GM13976 (cell line): ENCODE measurements at regions not wholly inside any gene's neighbourhood (a gene's known extent, or its start where the extent isn't known, plus 50 kb on each side); places are given as distances from the start of the nearest gene placed in this dataset.

ENCODE experiments used
- DNase-seq: peaks from one replicate; pipeline ENCODE4 v3.0.0; 2012; ENCODE audit warnings: low spot score
- in situ Hi-C: fragments of 300-500 bp; cut with MboI; formaldehyde crosslinking; loops from one replicate; pipeline ENCODE4 v1.12.0; 2022; ENCODE audit warnings: low sequenced_read_pairs, mixed read lengths, inconsistent platforms; ENCODE audit not compliant: unreplicated experiment
- TF ChIP-seq, protein P1 (sequence below): IDR thresholded peaks from 2 replicates; pipeline ENCODE4 v1.5.1; 2012; ENCODE audit warnings: borderline replicate concordance, mild to moderate bottlenecking; ENCODE audit not compliant: insufficient read depth; ENCODE audit errors: extremely low read depth, missing control alignments, control extremely low read depth

DNA sequence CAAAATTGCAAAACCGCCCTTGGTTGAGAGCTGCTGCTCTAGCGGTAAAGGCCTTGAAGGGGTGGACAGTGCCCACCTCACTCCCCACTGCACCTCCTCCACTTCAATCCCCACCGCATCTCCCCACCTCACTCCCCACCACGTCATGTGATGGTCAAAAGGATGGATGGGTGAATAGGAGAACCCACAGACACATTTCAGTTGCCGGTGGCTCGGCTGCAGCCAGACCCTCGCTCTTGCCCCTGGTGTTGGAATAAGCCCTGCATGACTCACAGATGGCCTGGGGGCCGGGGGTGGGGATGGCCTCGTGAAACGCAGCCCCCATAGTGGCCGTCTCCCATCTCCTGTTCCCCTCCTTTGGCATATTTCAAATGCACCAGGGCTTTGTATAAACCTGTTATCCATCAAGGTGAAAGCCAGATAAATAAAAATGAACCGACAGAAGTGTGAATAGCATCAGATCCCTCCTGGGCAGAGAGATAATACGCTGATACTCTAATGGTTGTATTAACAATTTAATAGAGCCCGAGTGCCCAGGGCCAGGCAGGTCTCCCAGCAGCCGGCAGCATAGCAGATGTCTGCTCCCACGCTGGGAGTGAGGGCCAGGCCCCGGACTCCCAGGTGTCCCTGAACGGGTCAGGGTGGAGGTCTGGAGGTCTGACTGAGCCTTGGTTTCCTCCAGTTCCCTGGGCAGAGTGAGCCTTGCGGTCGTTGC lies 300.3 kb downstream of the NPHP4 start:
- in situ Hi-C loops: no loop called here
- DNase-seq: no peak
- TF ChIP-seq, protein P1, sequence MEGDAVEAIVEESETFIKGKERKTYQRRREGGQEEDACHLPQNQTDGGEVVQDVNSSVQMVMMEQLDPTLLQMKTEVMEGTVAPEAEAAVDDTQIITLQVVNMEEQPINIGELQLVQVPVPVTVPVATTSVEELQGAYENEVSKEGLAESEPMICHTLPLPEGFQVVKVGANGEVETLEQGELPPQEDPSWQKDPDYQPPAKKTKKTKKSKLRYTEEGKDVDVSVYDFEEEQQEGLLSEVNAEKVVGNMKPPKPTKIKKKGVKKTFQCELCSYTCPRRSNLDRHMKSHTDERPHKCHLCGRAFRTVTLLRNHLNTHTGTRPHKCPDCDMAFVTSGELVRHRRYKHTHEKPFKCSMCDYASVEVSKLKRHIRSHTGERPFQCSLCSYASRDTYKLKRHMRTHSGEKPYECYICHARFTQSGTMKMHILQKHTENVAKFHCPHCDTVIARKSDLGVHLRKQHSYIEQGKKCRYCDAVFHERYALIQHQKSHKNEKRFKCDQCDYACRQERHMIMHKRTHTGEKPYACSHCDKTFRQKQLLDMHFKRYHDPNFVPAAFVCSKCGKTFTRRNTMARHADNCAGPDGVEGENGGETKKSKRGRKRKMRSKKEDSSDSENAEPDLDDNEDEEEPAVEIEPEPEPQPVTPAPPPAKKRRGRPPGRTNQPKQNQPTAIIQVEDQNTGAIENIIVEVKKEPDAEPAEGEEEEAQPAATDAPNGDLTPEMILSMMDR: no peak

GRCh38 chr1:5690898-5691297 lies 301.3 kb downstream of the NPHP4 start:
- DNase-seq: no peak
- in situ Hi-C loops: no loop called here

GRCh38 chr1:5690291-5690690 lies 301.9 kb downstream of the NPHP4 start:
- DNase-seq: no peak
- TF ChIP-seq, protein P1: no peak
- in situ Hi-C loops: no loop called here

More at GRCh38 chr1:5690898-5691297, 301.3 kb downstream of the NPHP4 start:
- TF ChIP-seq, protein P1: no peak

DNA sequence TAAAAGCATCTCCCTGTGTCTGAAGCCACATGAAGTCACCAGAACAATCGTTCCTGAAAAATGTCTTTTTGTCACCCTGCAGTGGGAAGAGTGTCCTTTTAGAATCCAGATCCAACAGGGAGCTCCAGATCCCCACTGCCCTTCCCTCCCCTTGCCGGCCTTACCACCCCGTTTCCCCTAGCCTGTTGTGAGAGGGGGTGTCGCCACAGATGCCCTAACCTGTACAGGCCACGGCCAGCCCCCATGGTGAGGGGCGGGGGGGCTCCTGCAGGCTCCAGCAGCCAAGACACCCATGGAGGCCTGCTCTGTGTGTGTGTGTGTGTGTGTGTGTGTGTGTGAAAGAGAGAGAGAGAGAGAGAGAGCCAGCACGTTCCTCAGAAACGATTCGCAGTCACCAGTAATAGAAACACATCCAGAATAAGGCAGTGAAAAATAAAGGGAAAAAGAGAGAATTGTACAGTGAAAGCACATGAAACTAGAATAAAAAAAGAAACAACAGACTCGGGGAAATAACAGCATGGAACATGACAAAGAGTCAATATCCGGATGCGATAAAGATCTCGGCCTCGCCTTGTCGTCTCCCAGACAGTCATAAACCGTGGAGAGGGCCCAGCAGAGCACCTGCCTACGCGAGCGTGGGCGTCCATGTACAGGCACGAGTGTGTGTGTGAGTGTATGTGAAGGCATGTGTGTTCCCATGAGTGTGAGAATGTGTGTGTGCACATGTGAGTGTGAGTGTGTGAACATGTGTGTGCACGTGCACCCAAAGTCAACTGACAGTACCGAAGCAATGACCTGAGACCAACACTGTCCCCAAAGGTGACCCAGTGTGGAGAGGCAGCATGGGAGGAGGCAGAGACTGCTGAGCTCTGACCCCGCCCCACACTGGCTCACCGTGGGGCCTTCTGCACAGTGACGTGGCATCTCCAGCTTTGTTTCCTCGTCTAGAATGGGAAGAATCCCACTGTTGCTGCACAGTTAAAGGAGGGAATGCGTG lies 303.8 kb downstream of the NPHP4 start:
- TF ChIP-seq, protein P1: no peak
- in situ Hi-C loops: no loop called here
- DNase-seq: no peak

DNA sequence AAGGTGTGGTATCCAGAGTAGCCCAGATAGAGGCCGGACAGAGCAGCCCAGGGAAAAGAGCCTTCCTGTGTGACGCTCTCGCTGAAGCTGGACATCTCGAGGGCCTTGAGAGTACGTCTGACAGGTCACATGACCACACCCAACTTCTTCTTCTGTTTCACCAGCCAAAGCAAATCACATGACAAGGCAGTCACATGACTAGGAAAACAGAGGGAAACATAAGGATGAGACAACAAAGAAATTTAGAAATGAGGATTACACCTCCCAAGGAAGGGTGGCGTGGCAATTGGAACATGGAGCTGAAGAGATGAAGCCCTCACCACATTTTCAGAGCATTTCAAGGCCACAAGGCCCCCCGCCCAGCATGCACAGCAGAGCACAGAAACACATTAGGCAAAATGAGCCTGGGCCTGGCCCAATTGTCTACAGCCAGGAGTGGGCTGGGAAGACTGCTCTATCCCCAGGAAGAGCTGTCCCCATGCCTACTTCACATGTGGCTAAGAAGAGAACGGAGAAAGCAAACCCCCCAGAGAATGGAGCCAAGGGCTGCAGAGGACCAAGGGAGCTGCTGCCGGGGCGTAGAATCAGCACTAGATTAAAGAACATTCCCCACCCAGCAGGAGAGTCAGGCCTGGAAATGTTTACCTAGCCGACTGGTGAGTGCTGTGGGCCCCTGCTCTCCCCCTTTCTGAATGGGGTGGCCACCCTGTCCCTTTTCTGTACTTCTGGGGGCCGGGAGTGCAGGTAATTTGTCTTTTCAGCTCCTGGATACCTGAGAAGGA lies 305.1 kb downstream of the NPHP4 start:
- TF ChIP-seq, protein P1: no peak
- no peak for DNase-seq
- in situ Hi-C loops: no loop called here

DNA sequence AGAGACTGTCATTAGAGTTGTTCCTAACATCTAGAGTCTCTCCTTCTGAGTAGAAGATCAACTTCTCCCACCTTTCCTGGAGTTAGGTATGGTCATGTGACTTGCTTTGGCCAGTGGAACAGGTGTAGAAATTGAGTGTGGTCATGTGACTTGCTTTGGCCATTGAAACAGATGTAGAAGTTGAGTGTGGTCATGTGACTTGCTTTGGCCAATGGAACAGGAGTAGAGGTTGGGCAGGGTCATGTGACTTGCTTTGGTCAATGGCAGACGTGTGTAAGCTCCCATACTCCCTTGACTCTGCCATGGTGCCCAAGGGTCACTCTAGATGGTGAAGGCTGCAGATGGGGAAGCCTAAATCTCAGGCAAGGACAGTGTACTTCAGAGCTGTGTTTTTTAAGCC lies 306.0 kb downstream of the NPHP4 start:
- TF ChIP-seq, protein P1: no peak
- DNase-seq: no peak
- in situ Hi-C loops: no loop called here
